SK-N-SH (cell line): ENCODE measurements at regions not wholly inside any gene's neighbourhood (a gene's known extent, or its start where the extent isn't known, plus 50 kb on each side); places are given as distances from the start of the nearest gene placed in this dataset.
"Not testable (repeated sequence)": the region's sequence is repeated elsewhere in the genome, so short reads cannot be mapped to it uniquely, and the experiment has no call there.

ENCODE experiments used
- CTCF ChIA-PET: fragments of 300-600, 350-600 bp; formaldehyde crosslinking; extraction: SDS; loops from one replicate; lab custom pipeline; 2021; lab: Yijun Ruan, JAX
- POLR2A ChIA-PET: fragments of 350-600 bp; sonication (Branson Sonifier 250); formaldehyde crosslinking; extraction: SDS; loops from one replicate; lab custom pipeline; 2020; ENCODE audit warnings: antibody characterized with exemption, inconsistent platforms; lab: Yijun Ruan, JAX
- DNase-seq: peaks from one replicate; pipeline ENCODE4 v3.0.0; 2012
- H2AFZ ChIP-seq: fragments of 200-600 bp; sonication (generic); 2 replicates; pipeline ENCODE4 v1.8.1; 2016; ENCODE audit warnings: antibody characterized with exemption, mild to moderate bottlenecking, low read depth
- H3F3A ChIP-seq: fragments of 200-600 bp; sonication (generic); replicated peaks from 2 replicates; pipeline ENCODE3; 2016; ENCODE audit warnings: antibody characterized with exemption, mild to moderate bottlenecking; ENCODE audit not compliant: insufficient read depth
- H3K27ac ChIP-seq, 2 experiments: fragments of 200-500 bp in 1 of 2; fragments of 200-600 bp in 1 of 2; sonication (Bioruptor generic) in 1 of 2; sonication (generic), shearing (Covaris generic) in 1 of 2; 2 replicates each; pipeline versions ENCODE4 v1.5.1 to v1.6.1; 2014 to 2016; ENCODE audit warnings: low read depth in 2 of 2, inconsistent platforms in 1 of 2, low read length in 1 of 2, mild to moderate bottlenecking in 1 of 2, mixed read lengths in 1 of 2
- H3K27me3 ChIP-seq: fragments of 200-600 bp; sonication (generic), shearing (Covaris generic); 2 replicates; pipeline ENCODE4 v1.6.1; 2016; ENCODE audit warnings: mixed run types; ENCODE audit not compliant: insufficient read depth
- H3K36me3 ChIP-seq, 2 experiments: fragments of 200-500 bp in 1 of 2; fragments of 200-600 bp in 1 of 2; sonication (Bioruptor generic) in 1 of 2; sonication (generic) in 1 of 2; replicated peaks in 1 of 2; 2 replicates each; pipeline versions ENCODE3 to v1.5.1; 2014 to 2016; ENCODE audit warnings: low read length in 1 of 2, mild to moderate bottlenecking in 1 of 2; ENCODE audit not compliant: insufficient read depth in 2 of 2, control insufficient read depth in 1 of 2
- H3K4me1 ChIP-seq, 2 experiments: fragments of 200-500 bp in 1 of 2; fragments of 200-600 bp in 1 of 2; sonication (Bioruptor generic) in 1 of 2; sonication (generic), shearing (Covaris generic) in 1 of 2; 2 replicates each; pipeline versions ENCODE4 v1.5.1 to v1.6.1; 2014 to 2016; ENCODE audit warnings: low read depth in 1 of 2, low read length in 1 of 2, mixed run types in 1 of 2; ENCODE audit not compliant: insufficient read depth in 2 of 2, control insufficient read depth in 1 of 2
- H3K4me2 ChIP-seq: fragments of 200-600 bp; sonication (generic), shearing (Covaris generic); 2 replicates; pipeline ENCODE4 v1.6.1; 2017; ENCODE audit warnings: mixed run types
- H3K4me3 ChIP-seq, 2 experiments: fragments of 200-500 bp in 1 of 2; fragments of 200-600 bp in 1 of 2; sonication (Bioruptor generic) in 1 of 2; sonication (generic), shearing (Covaris generic) in 1 of 2; 2 replicates each; pipeline versions ENCODE4 v1.5.1 to v1.8.1; 2014 to 2016; ENCODE audit warnings: low read depth in 2 of 2, inconsistent platforms in 1 of 2, low read length in 1 of 2, mild to moderate bottlenecking in 1 of 2, mixed read lengths in 1 of 2, moderate library complexity in 1 of 2
- H3K79me2 ChIP-seq: fragments of 200-600 bp; sonication (generic); 2 replicates; pipeline ENCODE4 v1.8.1; 2017; ENCODE audit warnings: mild to moderate bottlenecking; ENCODE audit not compliant: insufficient read depth
- H3K9ac ChIP-seq: fragments of 200-600 bp; sonication (generic); 2 replicates; pipeline ENCODE4 v1.6.1; 2017; ENCODE audit warnings: mixed run types
- H3K9me2 ChIP-seq: fragments of 200-600 bp; sonication (generic); 2 replicates; pipeline ENCODE4 v1.6.1; 2017; ENCODE audit warnings: mixed run types
- H3K9me3 ChIP-seq: fragments of 200-600 bp; sonication (generic); 2 replicates; pipeline ENCODE4 v1.6.1; 2017; ENCODE audit warnings: mixed run types, mild to moderate bottlenecking, moderate library complexity
- H4K20me1 ChIP-seq: fragments of 200-600 bp; sonication (generic); 2 replicates; pipeline ENCODE4 v1.6.1; 2017; ENCODE audit warnings: mild to moderate bottlenecking, mixed run types; ENCODE audit not compliant: insufficient read depth
- WGBS: methylation state at CpG from one replicate; pipeline ENCODE4 v1.1.6; 2017; ENCODE audit warnings: low lambda C conversion rate; 5-methylcytosine and 5-hydroxymethylcytosine counted together

GRCh38 chr1:83406693-83407371 is 592.1 kb downstream of the TTLL7 start:
- H2AFZ ChIP-seq, H3K27ac ChIP-seq, H3F3A ChIP-seq, H4K20me1 ChIP-seq, DNase-seq, H3K9ac ChIP-seq, H3K4me1 ChIP-seq, H3K27me3 ChIP-seq, POLR2A ChIA-PET, H3K36me3 ChIP-seq, H3K4me3 ChIP-seq, H3K9me3 ChIP-seq, H3K79me2 ChIP-seq, H3K9me2 ChIP-seq, CTCF ChIA-PET, H3K4me2 ChIP-seq: not testable (repeated sequence)
- WGBS = 47% methylated on average over 3 of the region's 7 CpGs

DNA sequence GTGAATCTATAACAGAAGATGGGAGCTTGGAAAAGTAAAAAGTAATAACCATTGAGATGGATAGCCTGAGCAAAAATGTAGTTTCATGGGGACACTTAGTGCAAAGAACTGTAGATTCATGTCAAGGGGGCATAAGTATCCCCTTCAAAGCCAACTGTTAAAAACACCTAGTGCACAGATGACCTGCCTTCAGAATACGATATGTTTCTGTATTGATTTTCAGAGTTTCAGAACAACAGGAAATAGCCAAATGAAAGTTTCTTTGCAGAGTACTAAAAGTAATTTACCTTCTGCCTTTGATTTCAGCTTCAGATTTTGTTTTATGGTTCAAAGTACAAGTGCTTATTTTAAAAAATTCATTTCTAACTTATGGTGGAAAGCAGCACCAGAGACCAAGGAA is 593.1 kb downstream of the TTLL7 start:
- H3K79me2 ChIP-seq, H3K4me2 ChIP-seq, H3K9me2 ChIP-seq, H3K27me3 ChIP-seq, H3K9ac ChIP-seq, H2AFZ ChIP-seq, H3K4me3 ChIP-seq, H3K4me1 ChIP-seq, H3F3A ChIP-seq, CTCF ChIA-PET, DNase-seq, H3K36me3 ChIP-seq, H3K9me3 ChIP-seq, H3K27ac ChIP-seq, POLR2A ChIA-PET, H4K20me1 ChIP-seq: not testable (repeated sequence)
- 50% methylated on average over 1 of the region's 1 CpG for WGBS

GRCh38 chr1:83403500-83403899 is 595.4 kb downstream of the TTLL7 start:
- H3K9ac ChIP-seq, H3K27ac ChIP-seq, H3K9me2 ChIP-seq, POLR2A ChIA-PET, H3K4me1 ChIP-seq, H3K79me2 ChIP-seq, H3F3A ChIP-seq, H3K9me3 ChIP-seq, CTCF ChIA-PET, H3K4me2 ChIP-seq, H3K36me3 ChIP-seq, H3K27me3 ChIP-seq, H2AFZ ChIP-seq, H4K20me1 ChIP-seq, DNase-seq, H3K4me3 ChIP-seq: not testable (repeated sequence)
- WGBS = 45% methylated on average over 7 of the region's 7 CpGs

GRCh38 chr1:83401146-83401545 is 597.8 kb downstream of the TTLL7 start:
- H3K79me2 ChIP-seq, H3K9me2 ChIP-seq, H4K20me1 ChIP-seq, H3K36me3 ChIP-seq, H3K4me2 ChIP-seq, H3K4me3 ChIP-seq, H3F3A ChIP-seq, H2AFZ ChIP-seq, H3K27ac ChIP-seq, CTCF ChIA-PET, H3K27me3 ChIP-seq, DNase-seq, POLR2A ChIA-PET, H3K4me1 ChIP-seq, H3K9ac ChIP-seq, H3K9me3 ChIP-seq: not testable (repeated sequence)
- 75% methylated on average over 1 of the region's 1 CpG for WGBS

DNA sequence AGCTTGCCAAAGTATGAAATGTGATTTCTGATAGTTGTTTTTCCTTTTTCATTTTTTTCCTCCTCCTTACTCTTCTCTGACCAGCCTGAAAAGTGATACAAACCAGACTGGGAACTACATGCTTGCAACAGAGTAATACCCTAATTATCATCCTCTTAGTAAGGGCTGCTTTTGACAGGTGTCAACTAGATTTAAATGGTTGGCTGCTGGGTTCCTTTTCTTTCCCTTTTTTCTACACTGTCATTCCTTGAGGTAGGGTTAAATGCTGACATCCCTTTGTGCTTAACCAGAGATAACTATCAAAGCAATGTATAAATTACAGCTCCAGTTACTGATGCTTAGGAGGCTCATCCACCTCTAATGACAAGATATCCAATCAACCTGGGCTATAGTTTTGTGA is 598.8 kb downstream of the TTLL7 start:
- H3K27me3 ChIP-seq, H3K4me3 ChIP-seq, POLR2A ChIA-PET, H3K9me2 ChIP-seq, H3K9ac ChIP-seq, H2AFZ ChIP-seq, H3K4me2 ChIP-seq, H3K36me3 ChIP-seq, H3F3A ChIP-seq, H4K20me1 ChIP-seq, H3K4me1 ChIP-seq, H3K9me3 ChIP-seq, H3K27ac ChIP-seq, DNase-seq, H3K79me2 ChIP-seq, CTCF ChIA-PET: not testable (repeated sequence)

GRCh38 chr1:83398125-83398524 is 600.8 kb downstream of the TTLL7 start:
- H3K4me1 ChIP-seq, H3F3A ChIP-seq, H3K79me2 ChIP-seq, H3K36me3 ChIP-seq, H3K27me3 ChIP-seq, H3K9me3 ChIP-seq, CTCF ChIA-PET, H3K9ac ChIP-seq, H3K27ac ChIP-seq, H3K9me2 ChIP-seq, DNase-seq, H3K4me2 ChIP-seq, H4K20me1 ChIP-seq, POLR2A ChIA-PET, H3K4me3 ChIP-seq, H2AFZ ChIP-seq: not testable (repeated sequence)

DNA sequence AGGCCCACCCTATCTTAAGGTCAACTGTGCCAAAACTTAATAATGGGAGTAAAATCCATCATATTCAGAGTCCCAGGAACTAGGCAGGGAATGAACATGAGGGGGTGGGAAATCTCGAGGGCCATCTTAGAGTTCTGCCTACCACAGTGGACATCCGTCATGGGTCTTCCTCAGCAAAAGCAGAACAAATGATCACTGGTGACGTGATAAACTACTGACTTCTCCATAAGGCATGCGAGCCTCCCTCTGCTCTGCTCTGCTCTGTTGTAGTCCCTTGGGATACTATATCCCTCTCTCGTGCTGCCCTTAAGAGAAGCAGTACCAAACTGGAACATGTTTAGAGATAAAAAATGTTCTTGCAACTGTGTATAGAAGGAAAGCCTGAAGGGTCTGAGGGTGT is 603.8 kb downstream of the TTLL7 start:
- H3K4me3 ChIP-seq, DNase-seq, CTCF ChIA-PET, H3K9me2 ChIP-seq, H3K27ac ChIP-seq, H4K20me1 ChIP-seq, H3K4me2 ChIP-seq, H3K79me2 ChIP-seq, H3K36me3 ChIP-seq, H3K9me3 ChIP-seq, H3K4me1 ChIP-seq, H3K9ac ChIP-seq, H3F3A ChIP-seq, H2AFZ ChIP-seq, POLR2A ChIA-PET, H3K27me3 ChIP-seq: not testable (repeated sequence)
- 27% methylated on average over 5 of the region's 5 CpGs for WGBS
